Osteoblast (primary cell): ENCODE measurements at regions not wholly inside any gene's neighbourhood (a gene's known extent, or its start where the extent isn't known, plus 50 kb on each side); places are given as distances from the start of the nearest gene placed in this dataset.

ENCODE experiments used
- DNase-seq: peaks from one replicate; pipeline ENCODE4 v3.0.0; 2011; ENCODE audit warnings: low spot score, mixed read lengths; ENCODE audit not compliant: insufficient read length; ENCODE audit errors: missing footprints
- H2AFZ ChIP-seq: 2 replicates; pipeline ENCODE4 v1.6.0; 2011; ENCODE audit warnings: mild to moderate bottlenecking, low read length
- H3K27ac ChIP-seq: 2 replicates; pipeline ENCODE4 v1.5.1; 2011; ENCODE audit warnings: mild to moderate bottlenecking, low read depth, low read length, moderate library complexity
- H3K27me3 ChIP-seq: 2 replicates; pipeline ENCODE4 v1.6.0; 2012; ENCODE audit warnings: mild to moderate bottlenecking, control low read depth, inconsistent platforms, low read length, moderate library complexity; ENCODE audit not compliant: insufficient read depth
- H3K36me3 ChIP-seq: 2 replicates; pipeline ENCODE4 v1.5.1; 2011; ENCODE audit warnings: mild to moderate bottlenecking, low read length, control low read depth, moderate library complexity; ENCODE audit not compliant: insufficient read depth
- H3K4me1 ChIP-seq: 2 replicates; pipeline ENCODE4 v1.5.1; 2011; ENCODE audit warnings: mild to moderate bottlenecking, low read length, control low read depth, moderate library complexity; ENCODE audit not compliant: insufficient read depth
- H3K4me2 ChIP-seq: 2 replicates; pipeline ENCODE4 v1.6.0; 2011; ENCODE audit warnings: mild to moderate bottlenecking, low read length; ENCODE audit not compliant: insufficient read depth
- H3K4me3 ChIP-seq: fragments of 200-600 bp; sonication (generic); 3 replicates; pipeline ENCODE4 v1.5.1; 2012; ENCODE audit warnings: mild to moderate bottlenecking, low read length, inconsistent platforms; ENCODE audit not compliant: insufficient read depth
- H3K79me2 ChIP-seq: 2 replicates; pipeline ENCODE4 v1.6.0; 2012; ENCODE audit warnings: mild to moderate bottlenecking, low read length, control low read depth, inconsistent platforms; ENCODE audit not compliant: insufficient read depth
- H3K9me3 ChIP-seq: 2 replicates; pipeline ENCODE4 v1.5.1; 2011; ENCODE audit warnings: low read depth, low read length, control low read depth
- H4K20me1 ChIP-seq: 2 replicates; pipeline ENCODE4 v1.6.0; 2012; ENCODE audit warnings: mild to moderate bottlenecking, low read length, control low read depth; ENCODE audit not compliant: insufficient read depth
- TF ChIP-seq, protein P1 (sequence below): IDR thresholded peaks from 2 replicates; pipeline ENCODE4 v1.5.1; 2011; ENCODE audit warnings: mild to moderate bottlenecking, low read depth, low read length, moderate library complexity; ENCODE audit errors: extremely low read depth

DNA sequence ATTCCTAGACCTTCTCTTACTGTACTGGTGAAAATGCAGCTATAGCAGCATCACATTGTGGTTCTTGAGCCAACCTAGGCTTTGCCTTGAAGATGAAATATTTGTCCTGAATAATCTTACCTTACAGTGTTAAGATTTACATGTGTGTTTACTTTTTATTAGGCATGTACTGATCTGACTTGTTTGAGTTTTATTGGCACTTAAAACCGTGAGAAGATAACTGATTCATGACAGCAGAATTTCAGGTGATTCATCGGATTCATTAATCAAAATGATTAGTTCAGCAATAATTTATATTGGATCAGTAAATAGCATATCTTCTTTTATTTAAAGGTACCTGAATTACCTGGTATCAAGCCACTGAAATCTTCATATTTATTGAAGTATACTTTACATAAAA lies 296.3 kb downstream of the KLF5 start:
- no peaks in the 10 kb centered on the region for H3K9me3 ChIP-seq
- H3K4me2 ChIP-seq: no peak overlapping the region
- H3K27ac ChIP-seq: no peak overlapping the region
- H3K4me1 ChIP-seq: no peaks in the 10 kb centered on the region
- no peaks in the 10 kb centered on the region for H3K27me3 ChIP-seq
- H2AFZ ChIP-seq: no peak overlapping the region
- no peak overlapping the region for H3K4me3 ChIP-seq
- DNase-seq: no peak
- no peaks in the 10 kb centered on the region for H3K79me2 ChIP-seq
- TF ChIP-seq, protein P1, sequence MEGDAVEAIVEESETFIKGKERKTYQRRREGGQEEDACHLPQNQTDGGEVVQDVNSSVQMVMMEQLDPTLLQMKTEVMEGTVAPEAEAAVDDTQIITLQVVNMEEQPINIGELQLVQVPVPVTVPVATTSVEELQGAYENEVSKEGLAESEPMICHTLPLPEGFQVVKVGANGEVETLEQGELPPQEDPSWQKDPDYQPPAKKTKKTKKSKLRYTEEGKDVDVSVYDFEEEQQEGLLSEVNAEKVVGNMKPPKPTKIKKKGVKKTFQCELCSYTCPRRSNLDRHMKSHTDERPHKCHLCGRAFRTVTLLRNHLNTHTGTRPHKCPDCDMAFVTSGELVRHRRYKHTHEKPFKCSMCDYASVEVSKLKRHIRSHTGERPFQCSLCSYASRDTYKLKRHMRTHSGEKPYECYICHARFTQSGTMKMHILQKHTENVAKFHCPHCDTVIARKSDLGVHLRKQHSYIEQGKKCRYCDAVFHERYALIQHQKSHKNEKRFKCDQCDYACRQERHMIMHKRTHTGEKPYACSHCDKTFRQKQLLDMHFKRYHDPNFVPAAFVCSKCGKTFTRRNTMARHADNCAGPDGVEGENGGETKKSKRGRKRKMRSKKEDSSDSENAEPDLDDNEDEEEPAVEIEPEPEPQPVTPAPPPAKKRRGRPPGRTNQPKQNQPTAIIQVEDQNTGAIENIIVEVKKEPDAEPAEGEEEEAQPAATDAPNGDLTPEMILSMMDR: no peak
- H4K20me1 ChIP-seq: no peaks in the 10 kb centered on the region
- no peaks in the 10 kb centered on the region for H3K36me3 ChIP-seq

- Histone ChIP-seq H3K4me1 (no peaks in the 10 kb centered on the region), H3K36me3 (no peaks in the 10 kb centered on the region), H2AFZ (no peak overlapping the region), H3K27ac (no peak overlapping the region), H3K4me3 (no peak overlapping the region), H3K9me3 (no peaks in the 10 kb centered on the region), H3K79me2 (no peaks in the 10 kb centered on the region), H3K27me3 (no peaks in the 10 kb centered on the region), H4K20me1 (no peaks in the 10 kb centered on the region), H3K4me2 (no peak overlapping the region)
- no peak for DNase-seq
- TF ChIP-seq, protein P1: no peak
Measured at GRCh38 chr13:73351730-73352129, 292.9 kb downstream of the KLF5 start.

DNA sequence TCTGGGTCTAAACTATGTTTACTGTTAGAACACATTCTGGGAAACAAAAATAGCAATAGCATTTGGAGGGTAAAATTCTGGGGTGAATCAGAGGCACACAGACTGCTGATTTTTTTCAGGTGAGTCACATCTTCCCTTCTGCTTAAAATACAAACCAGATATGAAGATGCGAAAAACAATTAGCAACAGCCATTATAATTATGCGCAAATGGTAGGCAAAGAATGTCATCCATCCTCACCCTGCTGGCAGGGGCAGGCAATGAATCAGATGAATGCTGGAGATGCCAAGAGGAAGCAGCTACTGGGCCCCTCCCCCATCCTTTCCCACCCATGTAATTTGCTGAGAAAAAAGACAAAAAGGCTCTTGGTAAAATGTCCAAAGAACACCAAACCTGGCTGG lies 282.9 kb downstream of the KLF5 start:
- Histone ChIP-seq H3K9me3 (no peaks in the 10 kb centered on the region), H2AFZ (no peak overlapping the region), H3K27me3 (no peaks in the 10 kb centered on the region), H4K20me1 (no peaks in the 10 kb centered on the region), H3K79me2 (no peaks in the 10 kb centered on the region), H3K36me3 (no peaks in the 10 kb centered on the region), H3K4me2 (no peak overlapping the region), H3K4me1 (peaks cover 6% of the 10 kb centered on the region), H3K4me3 (no peak overlapping the region), H3K27ac (no peak overlapping the region)
- TF ChIP-seq, protein P1: no peak
- DNase-seq: peak; percentile 69

DNA sequence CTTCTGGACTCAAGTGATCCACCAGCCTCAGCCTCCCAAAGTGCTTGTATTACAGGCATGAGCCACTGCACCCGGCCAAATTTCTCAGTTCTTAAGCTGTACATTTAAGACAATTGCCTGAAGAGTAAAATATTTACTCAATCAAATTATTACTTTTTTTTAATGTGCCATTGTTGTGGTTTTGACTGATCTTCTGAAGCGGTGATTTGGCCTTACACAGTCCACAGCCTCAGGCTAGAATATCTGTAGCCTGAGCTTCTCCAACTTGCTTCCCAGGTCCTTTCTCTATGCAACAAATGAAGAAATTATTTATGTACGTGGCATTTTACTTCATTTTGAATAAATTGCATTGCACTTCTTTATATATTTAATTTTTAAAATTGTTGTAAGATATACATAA lies 281.3 kb downstream of the KLF5 start:
- H3K9me3 ChIP-seq: no peaks in the 10 kb centered on the region
- no peak overlapping the region for H3K4me3 ChIP-seq
- H3K27ac ChIP-seq: no peak overlapping the region
- no peaks in the 10 kb centered on the region for H4K20me1 ChIP-seq
- H3K79me2 ChIP-seq: no peaks in the 10 kb centered on the region
- DNase-seq: no peak
- H3K4me1 ChIP-seq: peaks cover 6% of the 10 kb centered on the region
- no peak overlapping the region for H2AFZ ChIP-seq
- H3K4me2 ChIP-seq: no peak overlapping the region
- TF ChIP-seq, protein P1: no peak
- no peaks in the 10 kb centered on the region for H3K36me3 ChIP-seq
- no peaks in the 10 kb centered on the region for H3K27me3 ChIP-seq
